ENCODE measurements at regions not wholly inside any gene's neighbourhood (a gene's known extent, or its start where the extent isn't known, plus 50 kb on each side); places are given as distances from the start of the nearest gene placed in this dataset.

DNA sequence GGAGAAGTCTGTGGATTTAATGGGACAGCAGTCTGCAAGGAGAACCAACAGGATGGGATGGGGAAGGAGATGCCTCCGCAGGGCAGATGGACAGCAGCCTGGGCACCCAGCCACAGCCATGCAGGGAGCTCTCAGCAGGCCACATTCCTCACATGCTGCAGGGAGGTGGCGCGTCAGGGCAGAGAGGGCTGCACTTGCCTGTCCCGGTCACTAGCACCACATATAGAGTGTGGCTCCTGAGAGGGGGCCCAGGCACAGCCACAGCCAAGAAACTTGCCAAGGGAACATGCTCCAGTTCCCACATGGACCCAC, 86.8 kb upstream of the ZMIZ1 start:
- DNase-seq (ENCODE audit: low spot score), result no peak

DNA sequence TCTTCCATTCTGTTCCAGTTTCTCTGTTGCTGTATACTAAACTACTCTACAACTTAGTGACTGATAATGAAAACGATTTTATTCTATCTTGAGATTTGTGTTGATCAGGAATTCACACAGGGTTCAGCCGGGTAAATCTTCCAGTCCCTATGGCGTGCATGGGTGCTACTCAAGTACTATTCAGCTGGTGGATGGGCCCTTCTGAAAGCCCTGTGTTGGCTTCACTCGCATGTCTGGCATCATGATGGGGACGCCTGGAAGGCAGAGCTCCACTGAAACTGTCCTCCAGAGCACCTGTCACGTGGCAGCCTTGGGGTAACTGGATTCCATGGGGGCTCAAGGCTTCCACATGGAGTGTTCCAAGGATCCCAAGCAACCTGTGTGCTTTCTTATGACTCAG, 86.0 kb upstream of the ZMIZ1 start:
- DNase-seq (ENCODE audit: low spot score), result no peak

DNA sequence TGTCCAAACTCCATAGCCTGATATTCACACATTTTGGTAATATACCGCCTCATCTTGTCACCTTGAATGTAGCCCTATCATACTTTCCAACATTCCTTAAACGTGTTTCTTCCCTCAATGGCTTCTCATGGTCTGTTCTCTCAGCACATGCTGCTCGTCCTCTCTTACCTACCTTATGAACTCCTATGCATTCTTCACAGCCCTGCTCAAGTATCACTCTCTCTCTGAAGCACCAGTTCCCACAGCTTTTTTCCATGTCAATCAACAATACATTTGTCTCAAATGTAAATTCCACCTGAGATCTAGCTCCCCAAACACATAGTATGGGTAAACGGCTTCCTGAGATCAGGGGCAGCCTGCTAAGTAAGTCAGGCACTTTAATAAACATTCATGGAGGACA, 85.2 kb upstream of the ZMIZ1 start:
- no peak for DNase-seq (ENCODE audit: low spot score)

GRCh38 chr10:78985973-78986818, 82.6 kb upstream of the ZMIZ1 start:
- DNase-seq (ENCODE audit: low spot score), result peak; percentile 60

- peak; percentile 45 for DNase-seq (ENCODE audit: low spot score)
Measured at GRCh38 chr10:78991187-78991586, 77.6 kb upstream of the ZMIZ1 start.

DNA sequence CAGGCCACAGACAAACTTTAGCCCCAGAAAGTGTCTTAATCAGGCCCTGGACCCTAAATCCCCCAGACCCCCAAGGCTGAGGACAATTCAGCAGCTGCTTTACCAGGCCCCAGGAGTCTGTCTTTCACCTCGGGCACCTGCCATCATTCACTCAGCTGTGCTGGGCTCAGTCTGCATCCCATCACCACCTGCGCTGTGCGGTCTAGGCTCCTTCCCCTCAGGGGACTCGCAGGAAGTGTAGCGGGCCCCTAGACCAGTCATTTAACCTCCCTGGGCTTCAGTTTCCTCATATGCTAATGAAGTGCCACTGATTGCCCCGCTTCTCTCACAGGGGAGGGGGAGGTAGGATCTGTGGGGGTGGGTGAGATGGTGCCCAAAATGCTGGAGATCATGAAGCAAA, 76.4 kb upstream of the ZMIZ1 start:
- no peak for DNase-seq (ENCODE audit: low spot score)

DNA sequence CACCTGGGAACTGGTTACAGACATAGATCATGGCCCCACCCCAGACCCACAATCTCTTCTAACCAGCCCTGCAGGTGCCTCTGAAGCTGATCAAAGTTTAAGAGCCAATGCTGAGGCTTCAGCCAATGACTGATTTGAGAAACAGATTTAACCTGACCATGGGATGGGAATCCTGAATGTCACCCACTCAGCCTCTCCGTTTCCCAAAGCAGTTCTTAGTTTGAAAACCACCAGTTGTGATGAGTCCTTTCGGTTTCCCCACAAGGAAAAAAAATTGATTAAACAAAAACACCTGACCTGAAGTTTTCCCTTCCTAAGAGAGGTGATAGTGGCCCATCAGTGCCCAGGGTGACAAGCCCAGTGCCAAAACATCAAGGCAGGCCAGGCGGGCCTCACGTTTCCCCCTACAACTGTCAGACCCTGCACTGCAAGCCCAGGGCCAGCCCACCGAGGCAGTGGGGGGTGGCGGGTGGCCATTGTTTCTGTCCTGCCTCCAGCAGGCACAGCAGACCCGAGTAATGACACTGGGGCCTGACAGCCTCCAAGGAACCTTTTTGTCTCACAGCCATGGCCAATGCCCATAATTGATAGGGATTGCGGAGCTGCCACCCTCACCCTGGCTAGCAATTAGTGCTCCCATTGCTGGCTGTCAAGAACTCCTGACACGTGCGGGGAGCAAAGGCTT, 75.4 kb upstream of the ZMIZ1 start:
- no peak for DNase-seq (ENCODE audit: low spot score)

- no peak for DNase-seq (ENCODE audit: low spot score)
Measured at GRCh38 chr10:78995987-78996791, 72.6 kb upstream of the ZMIZ1 start.

GRCh38 chr10:78996792-78997129, 72.0 kb upstream of the ZMIZ1 start:
- no peak for DNase-seq (ENCODE audit: low spot score)

DNA sequence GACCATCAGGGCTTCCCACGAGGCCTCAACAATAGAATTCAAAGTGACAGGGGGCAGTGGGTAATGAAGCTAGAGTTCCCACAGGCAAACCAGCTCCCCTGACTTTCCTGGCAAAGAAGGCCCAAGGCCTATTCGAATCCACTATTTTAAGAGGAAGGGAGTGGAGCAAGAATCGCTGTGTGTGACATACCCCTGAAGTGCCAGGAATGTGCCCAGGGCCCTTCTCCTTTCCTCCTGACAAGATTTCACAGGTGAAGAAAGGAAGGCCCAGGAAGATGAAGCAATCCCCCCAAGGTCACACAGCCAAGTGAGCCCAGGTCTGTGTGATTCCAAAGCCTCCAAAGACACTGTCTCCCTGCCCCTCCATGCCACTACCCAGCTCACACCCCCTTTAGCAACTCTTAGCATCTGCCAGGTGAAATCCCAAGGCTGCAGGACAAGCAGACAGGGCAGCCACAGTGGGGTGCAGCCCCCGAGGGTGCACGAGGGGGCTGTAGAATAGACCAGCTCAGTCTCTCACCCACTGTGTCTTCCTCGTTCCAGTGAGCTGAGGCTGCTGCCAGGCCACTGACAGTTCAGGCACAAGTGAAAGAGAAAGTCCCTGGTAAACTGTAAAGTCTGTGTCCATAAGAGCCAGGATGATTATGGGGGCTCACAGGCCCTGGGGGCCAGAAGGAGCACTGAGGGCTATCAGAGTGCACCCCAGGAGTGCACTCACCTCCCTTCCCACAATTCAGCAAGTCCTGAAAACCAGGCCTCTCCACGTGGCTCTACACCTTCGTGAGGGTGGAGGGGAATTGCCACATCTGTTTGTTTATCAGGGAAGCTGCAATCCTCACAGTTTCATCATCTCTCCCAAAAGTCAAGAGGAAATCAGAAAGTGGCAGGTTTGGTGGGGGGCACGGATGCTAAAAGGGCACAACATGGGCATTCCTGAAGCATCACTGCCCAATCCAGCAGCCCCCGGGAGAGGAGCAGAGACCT, 70.8 kb upstream of the ZMIZ1 start:
- DNase-seq (ENCODE audit: low spot score), result no peak

- no peak for DNase-seq (ENCODE audit: low spot score)
Measured at GRCh38 chr10:79001082-79001885, 67.5 kb upstream of the ZMIZ1 start.

DNA sequence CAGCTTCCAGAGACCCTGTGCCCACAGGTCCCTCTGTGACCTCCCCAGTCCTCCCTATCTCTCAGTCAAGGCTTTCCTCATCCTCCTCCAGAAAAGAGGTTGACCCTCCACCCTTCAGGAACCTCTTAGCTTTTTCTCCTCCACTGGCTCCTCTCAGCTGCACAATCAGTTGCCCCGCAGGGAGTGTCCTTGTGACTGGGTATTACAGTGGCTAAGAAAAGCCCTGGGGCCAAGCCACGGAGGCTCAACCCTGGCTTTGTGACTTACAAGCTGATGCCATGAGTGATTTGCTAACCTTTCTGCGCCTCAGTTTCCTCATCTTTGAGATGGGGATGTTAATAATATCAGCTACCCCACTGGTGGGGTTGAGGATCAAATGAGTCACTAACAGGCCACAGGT, 66.4 kb upstream of the ZMIZ1 start:
- DNase-seq (ENCODE audit: low spot score), result no peak

- no peak for DNase-seq (ENCODE audit: low spot score)
Measured at GRCh38 chr10:79003183-79004100, 65.3 kb upstream of the ZMIZ1 start.

DNA sequence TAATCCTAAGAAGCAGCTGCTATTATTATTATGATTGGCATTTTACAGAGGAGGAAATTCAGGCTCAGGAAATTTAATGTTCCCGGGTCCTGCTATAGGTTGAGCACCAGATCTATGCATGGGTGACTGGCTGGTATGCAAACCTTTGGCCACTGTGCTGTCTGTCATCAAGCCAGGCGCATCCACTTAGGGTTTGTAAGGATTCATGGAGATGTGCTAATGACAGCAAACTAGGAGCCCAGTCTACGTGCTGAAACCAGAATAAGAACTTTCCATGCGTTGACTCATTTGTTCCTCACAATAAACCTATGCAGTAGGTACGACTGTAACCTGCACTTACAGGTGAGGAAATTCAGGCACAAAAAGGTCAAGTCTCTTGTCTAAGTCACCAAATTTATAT, 64.5 kb upstream of the ZMIZ1 start:
- DNase-seq (ENCODE audit: low spot score), result no peak

- no peak for DNase-seq (ENCODE audit: low spot score)
Measured at GRCh38 chr10:79005126-79005810, 63.5 kb upstream of the ZMIZ1 start.

DNA sequence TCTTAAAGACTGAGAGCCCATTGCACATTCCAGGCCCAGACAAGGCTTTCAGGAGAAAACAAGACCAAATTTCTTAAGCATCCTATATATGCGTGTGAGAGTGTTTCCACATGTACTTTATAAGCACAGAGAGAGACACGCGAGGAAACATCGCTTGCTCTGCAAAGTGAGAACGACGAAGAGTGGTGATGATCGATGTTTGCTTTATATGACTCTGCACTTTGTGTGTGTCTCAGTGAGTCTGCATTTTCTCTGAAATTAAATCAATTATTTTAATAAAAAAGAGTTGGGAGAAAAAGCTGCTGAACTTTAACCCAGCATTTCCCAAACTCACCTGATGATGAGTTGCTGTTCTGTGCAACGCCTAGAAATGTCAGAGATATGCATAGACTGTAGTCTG, 61.7 kb upstream of the ZMIZ1 start:
- no peak for DNase-seq (ENCODE audit: low spot score)

- DNase-seq (ENCODE audit: low spot score), result no peak
Measured at GRCh38 chr10:79007421-79008319, 61.1 kb upstream of the ZMIZ1 start.

DNA sequence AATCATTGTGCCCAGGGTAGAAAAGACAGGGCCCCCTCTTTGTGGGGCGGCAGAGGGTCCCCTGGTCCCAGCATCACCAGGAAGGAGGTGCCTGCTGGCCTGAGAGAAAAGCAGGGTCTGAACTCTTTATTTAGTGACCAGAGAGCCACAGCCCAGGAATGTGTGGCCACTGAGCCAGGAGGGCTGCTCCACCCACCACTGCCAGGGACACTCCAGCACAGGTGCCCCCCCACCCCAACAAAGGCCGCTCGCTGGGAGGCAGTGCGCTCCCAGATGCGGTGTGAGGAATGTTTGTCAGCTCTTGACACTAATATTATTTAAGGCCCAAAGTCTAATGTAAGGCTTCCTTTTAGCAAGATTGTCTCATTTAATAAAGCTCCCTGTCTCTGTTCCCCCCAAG, 59.6 kb upstream of the ZMIZ1 start:
- DNase-seq (ENCODE audit: low spot score), result no peak
